Omental fat pad (tissue), 3 donors: ENCODE measurements at regions not wholly inside any gene's neighbourhood (a gene's known extent, or its start where the extent isn't known, plus 50 kb on each side); places are given as distances from the start of the nearest gene placed in this dataset.

Source experiments
- ATAC-seq: fragments of 150-250 bp; one replicate; pipeline ENCODE4 v1.9.1; 2016; ENCODE audit warnings: mild to moderate bottlenecking, moderate library complexity; ENCODE audit not compliant: low FRiP score
- DNase-seq: peaks from one replicate; pipeline ENCODE4 v3.0.0-alpha.2; 2019; ENCODE audit warnings: low spot score
- TF ChIP-seq, protein P1 (sequence below), 3 donors: fragments of 450-650 bp; IDR thresholded peaks; one replicate each; pipeline ENCODE4 v1.5.1; 2016 to 2017; ENCODE audit warnings: antibody characterized with exemption in 3 of 3, mild to moderate bottlenecking in 3 of 3, moderate library complexity in 2 of 3

DNA sequence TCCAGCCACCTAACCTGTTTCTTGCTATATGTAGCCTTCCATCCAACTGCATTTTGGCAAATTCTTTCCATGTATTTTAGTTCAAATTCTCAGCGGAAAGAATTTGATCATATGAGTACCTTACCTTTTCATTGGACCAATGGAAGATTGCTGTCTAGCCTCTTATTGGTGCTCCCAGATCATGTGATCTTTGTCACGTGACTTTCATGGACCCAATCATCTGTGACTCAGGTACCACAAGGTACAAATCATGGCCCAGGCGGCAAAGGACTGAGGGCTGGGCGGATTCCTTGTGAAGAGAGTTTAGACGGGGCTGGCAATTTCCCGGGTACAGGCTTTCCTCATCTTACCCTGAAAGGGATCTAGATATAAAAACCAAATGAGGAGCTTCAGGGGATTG is 85.9 kb upstream of the TBX20 start:
- no peak for DNase-seq
- no peak for ATAC-seq
- TF ChIP-seq, protein P1, sequence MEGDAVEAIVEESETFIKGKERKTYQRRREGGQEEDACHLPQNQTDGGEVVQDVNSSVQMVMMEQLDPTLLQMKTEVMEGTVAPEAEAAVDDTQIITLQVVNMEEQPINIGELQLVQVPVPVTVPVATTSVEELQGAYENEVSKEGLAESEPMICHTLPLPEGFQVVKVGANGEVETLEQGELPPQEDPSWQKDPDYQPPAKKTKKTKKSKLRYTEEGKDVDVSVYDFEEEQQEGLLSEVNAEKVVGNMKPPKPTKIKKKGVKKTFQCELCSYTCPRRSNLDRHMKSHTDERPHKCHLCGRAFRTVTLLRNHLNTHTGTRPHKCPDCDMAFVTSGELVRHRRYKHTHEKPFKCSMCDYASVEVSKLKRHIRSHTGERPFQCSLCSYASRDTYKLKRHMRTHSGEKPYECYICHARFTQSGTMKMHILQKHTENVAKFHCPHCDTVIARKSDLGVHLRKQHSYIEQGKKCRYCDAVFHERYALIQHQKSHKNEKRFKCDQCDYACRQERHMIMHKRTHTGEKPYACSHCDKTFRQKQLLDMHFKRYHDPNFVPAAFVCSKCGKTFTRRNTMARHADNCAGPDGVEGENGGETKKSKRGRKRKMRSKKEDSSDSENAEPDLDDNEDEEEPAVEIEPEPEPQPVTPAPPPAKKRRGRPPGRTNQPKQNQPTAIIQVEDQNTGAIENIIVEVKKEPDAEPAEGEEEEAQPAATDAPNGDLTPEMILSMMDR (IDR thresholded peaks at IDR 0.05), result no peak

DNA sequence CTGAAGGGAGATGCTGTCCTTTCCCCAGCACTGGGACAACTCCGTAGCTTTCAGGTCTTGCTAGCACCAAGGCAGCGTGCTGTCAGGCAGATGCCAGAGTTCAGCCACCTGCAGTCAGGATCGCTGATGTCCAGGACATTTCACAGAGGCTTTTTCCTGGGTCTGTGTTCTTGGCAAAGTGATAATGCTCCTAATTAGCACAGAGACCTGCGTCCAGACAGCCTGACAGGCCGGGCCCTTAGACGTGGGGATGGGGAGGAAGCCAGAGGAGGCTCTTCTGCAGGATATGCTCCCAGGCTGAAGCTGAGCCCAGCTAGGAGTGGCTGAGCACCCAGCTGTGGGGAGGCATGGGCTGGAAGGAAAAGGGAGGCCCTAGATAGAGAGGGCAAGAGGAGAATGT is 82.5 kb upstream of the TBX20 start:
- ATAC-seq (no peak), DNase-seq (no peak)
- TF ChIP-seq, protein P1 (IDR thresholded peaks at IDR 0.05), result no peak

DNA sequence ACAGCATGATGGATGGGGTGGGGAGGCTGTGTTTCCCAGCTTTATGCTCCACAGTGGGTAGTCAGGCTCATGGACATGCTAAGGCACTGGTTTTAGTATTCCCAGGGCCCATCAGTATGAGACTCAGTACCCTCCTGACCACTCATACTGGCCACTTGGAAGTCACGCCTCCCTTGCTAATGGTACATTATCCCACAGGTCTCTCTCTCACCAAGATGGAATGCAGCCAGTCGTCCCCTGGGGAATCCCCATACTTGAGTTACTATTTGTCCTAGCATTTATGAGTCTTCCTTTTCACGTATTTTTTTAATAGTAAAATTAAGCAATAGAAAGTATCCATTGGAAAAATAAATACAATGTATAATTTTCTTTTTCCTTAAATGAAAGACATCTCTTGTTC is 80.6 kb upstream of the TBX20 start:
- no peak for ATAC-seq
- DNase-seq, result no peak
- TF ChIP-seq, protein P1 (IDR thresholded peaks at IDR 0.05), result no peak

DNA sequence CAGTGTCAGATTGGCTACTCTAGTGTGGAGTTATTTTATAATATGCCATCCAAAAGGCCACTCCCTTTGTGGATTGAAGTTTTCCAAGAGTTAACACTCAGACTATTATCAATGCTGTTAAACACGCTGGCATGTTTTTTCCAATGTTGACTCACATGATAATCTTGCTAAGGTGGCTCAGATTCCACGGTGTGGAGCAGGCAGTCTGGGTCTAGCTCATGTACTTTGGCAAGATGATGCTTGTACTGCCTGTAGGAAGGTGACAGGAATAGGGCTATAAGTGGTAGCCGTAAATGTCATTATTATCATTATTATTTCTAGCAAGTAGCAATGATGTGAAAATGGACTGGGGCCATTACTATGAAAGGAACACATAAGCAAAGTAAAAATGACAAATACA is 79.4 kb upstream of the TBX20 start:
- DNase-seq (no peak), ATAC-seq (no peak)
- TF ChIP-seq, protein P1 (IDR thresholded peaks at IDR 0.05), result no peak

DNA sequence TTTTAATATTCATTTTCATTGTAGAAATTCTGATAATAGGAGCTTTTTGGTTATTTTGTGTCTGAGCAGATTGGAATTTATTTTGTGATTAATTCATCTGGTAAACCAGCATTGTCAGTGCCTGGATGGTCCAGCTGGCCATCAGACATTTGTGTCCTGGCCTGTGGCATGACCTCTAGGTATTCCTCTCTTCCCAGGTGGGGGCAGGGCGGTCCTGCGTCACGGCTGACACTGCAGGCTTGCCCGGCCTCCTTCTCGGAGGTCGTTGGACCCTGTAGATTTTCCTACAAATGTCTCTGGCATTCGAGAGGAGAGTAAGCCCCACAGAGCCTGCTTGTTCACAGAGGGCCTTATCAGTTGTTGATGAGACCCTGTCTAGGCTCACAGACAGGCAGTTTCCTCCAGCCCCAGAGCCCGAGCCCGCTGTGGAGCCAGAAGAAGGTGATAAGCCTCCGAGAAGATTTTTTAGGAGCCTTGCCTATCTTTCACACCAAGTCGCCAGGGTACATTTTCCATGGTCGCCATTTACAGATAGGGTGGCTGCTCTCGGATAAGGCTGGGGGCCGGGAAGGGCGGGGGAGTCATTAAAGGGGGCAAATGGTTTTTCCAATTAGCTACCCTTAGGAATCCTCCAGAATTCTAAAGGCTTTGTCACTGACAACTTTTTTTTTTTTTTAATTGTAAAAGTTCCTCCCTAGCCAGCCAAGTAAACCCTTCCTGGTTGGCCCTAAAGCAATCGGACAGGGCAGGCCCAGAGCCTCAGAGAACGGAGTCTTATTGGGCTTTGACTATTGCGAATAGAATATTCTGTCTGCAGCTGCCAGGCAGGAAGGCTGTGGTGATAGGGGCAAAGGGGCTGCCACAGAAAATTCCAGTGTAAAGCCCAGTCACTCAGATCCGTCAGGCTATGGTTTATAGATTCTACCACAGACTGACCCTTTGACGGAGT is 78.1 kb upstream of the TBX20 start:
- TF ChIP-seq, protein P1 (IDR thresholded peaks at IDR 0.05), result no peak
- DNase-seq, result no peak
- no peak for ATAC-seq

DNA sequence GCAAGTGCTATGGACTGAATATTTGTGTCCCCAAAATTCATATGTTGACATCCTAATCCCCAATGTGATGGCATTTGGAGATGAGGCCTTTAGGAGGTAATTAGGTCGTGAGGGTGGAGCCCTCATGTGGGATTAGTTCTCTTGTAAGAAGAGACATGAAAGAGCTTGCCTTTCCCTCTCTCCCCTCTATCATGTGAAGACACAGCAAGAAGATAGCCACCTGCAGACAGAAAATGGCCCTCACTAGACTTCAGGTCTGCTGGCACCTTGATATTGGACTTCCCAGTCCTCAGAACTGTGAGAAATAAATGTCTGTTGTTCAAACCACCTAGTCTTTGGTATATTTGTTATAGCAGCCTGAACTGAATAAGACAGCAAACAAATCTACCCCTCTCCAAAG is 75.1 kb upstream of the TBX20 start:
- TF ChIP-seq, protein P1 (IDR thresholded peaks at IDR 0.05), result no peak
- no peak for DNase-seq
- ATAC-seq, result no peak

DNA sequence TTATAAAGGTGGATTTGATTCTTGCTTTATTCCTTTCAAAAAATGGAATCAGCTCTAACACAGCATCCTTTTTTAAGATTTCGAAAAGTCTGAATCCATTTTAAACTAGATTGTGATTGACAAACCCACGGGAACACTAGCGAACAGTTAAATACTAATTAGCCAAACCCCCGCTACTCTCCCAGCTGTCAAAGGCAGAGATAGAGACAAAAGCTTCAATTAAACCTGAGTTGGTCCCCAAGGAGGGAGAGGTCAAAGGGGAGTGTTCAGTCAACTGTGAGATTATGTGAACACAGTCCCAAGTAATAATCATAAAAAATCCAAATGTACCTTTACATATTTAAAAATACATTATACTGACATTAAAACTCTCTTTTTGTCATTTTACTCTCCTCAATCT is 65.7 kb upstream of the TBX20 start:
- TF ChIP-seq, protein P1 (IDR thresholded peaks at IDR 0.05), result no peak
- ATAC-seq (no peak), DNase-seq (no peak)
